Progenitor cell of endocrine pancreas (in vitro differentiated cells): ENCODE measurements at regions not wholly inside any gene's neighbourhood (a gene's known extent, or its start where the extent isn't known, plus 50 kb on each side); places are given as distances from the start of the nearest gene placed in this dataset.

Experiments used
- DNase-seq: peaks from one replicate; pipeline ENCODE4 v3.0.0; 2021; ENCODE audit warnings: low spot score; ENCODE audit not compliant: unreplicated experiment
- H3K27ac Mint-ChIP-seq: 2 replicates; pipeline ENCODE4 v1.8.0; 2021; ENCODE audit warnings: mild to moderate bottlenecking, moderate library complexity, mixed read lengths
- H3K27me3 Mint-ChIP-seq: 2 replicates; pipeline ENCODE4 v1.8.0; 2021; ENCODE audit warnings: mixed read lengths
- H3K36me3 Mint-ChIP-seq: 2 replicates; pipeline ENCODE4 v1.8.0; 2022; ENCODE audit warnings: mixed read lengths; ENCODE audit not compliant: insufficient read depth
- H3K4me1 Mint-ChIP-seq: 2 replicates; pipeline ENCODE4 v1.8.0; 2021; ENCODE audit warnings: low read depth, mixed read lengths
- H3K4me3 Mint-ChIP-seq: 2 replicates; pipeline ENCODE4 v1.8.0; 2021; ENCODE audit warnings: low read depth, mild to moderate bottlenecking, moderate library complexity, mixed read lengths
- H3K9me3 Mint-ChIP-seq: 2 replicates; pipeline ENCODE4 v1.8.0; 2021; ENCODE audit warnings: low read depth, mixed read lengths
- TF ChIP-seq, protein P1 (sequence below): fragments of 200-600 bp; sonication (generic); IDR thresholded peaks from one replicate; pipeline ENCODE4 v1.5.0; 2021; ENCODE audit warnings: antibody characterized with exemption, mild to moderate bottlenecking; ENCODE audit not compliant: unreplicated experiment

- Mint-ChIP-seq H3K27me3 (no peaks in the 10 kb centered on the region), H3K36me3 (no peaks in the 10 kb centered on the region), H3K4me1 (peaks cover 3% of the 10 kb centered on the region), H3K4me3 (no peak overlapping the region), H3K9me3 (no peaks in the 10 kb centered on the region), H3K27ac (no peak overlapping the region)
- TF ChIP-seq, protein P1, sequence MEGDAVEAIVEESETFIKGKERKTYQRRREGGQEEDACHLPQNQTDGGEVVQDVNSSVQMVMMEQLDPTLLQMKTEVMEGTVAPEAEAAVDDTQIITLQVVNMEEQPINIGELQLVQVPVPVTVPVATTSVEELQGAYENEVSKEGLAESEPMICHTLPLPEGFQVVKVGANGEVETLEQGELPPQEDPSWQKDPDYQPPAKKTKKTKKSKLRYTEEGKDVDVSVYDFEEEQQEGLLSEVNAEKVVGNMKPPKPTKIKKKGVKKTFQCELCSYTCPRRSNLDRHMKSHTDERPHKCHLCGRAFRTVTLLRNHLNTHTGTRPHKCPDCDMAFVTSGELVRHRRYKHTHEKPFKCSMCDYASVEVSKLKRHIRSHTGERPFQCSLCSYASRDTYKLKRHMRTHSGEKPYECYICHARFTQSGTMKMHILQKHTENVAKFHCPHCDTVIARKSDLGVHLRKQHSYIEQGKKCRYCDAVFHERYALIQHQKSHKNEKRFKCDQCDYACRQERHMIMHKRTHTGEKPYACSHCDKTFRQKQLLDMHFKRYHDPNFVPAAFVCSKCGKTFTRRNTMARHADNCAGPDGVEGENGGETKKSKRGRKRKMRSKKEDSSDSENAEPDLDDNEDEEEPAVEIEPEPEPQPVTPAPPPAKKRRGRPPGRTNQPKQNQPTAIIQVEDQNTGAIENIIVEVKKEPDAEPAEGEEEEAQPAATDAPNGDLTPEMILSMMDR = no peak
- no peak for DNase-seq
Measured at GRCh38 chr1:168446081-168446480, 97.7 kb downstream of the XCL2 start.

GRCh38 chr1:168443899-168444298 is 99.9 kb downstream of the XCL2 start:
- Mint-ChIP-seq H3K4me1 (peaks cover 3% of the 10 kb centered on the region), H3K27ac (no peak overlapping the region), H3K9me3 (no peaks in the 10 kb centered on the region), H3K27me3 (peaks cover 8% of the 10 kb centered on the region), H3K36me3 (no peaks in the 10 kb centered on the region), H3K4me3 (no peak overlapping the region)
- DNase-seq = no peak
- TF ChIP-seq, protein P1 = no peak

DNA sequence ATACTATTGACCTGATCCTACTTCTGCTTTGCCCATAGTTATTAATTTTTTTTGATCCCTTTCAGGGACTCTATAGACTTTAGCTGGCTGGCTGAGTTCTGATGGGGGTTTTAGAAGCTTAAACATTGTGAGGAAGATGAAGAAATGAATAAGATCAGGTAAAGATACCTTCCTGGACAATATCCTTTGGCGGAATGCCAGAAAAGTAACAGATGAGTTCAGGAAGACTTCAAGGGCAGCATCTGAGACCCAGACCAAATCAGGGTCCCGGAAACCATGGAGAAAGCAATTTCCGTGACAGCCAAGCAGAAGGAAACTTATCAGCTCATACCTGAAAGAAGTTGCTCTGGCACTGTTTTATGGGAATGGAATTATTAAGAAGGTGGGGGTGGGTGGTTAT is 100.4 kb downstream of the XCL2 start:
- Mint-ChIP-seq H3K36me3 (no peaks in the 10 kb centered on the region), H3K4me3 (no peak overlapping the region), H3K9me3 (no peaks in the 10 kb centered on the region), H3K27me3 (peaks cover 11% of the 10 kb centered on the region), H3K4me1 (peaks cover 3% of the 10 kb centered on the region), H3K27ac (no peak overlapping the region)
- no peak for DNase-seq
- TF ChIP-seq, protein P1 = no peak

GRCh38 chr1:168442931-168443330 is 100.9 kb downstream of the XCL2 start:
- no peak for DNase-seq
- Mint-ChIP-seq H3K36me3 (no peaks in the 10 kb centered on the region), H3K4me1 (peaks cover 3% of the 10 kb centered on the region), H3K4me3 (no peak overlapping the region), H3K27ac (no peak overlapping the region), H3K9me3 (no peaks in the 10 kb centered on the region), H3K27me3 (peaks cover 12% of the 10 kb centered on the region)
- TF ChIP-seq, protein P1 = no peak

DNA sequence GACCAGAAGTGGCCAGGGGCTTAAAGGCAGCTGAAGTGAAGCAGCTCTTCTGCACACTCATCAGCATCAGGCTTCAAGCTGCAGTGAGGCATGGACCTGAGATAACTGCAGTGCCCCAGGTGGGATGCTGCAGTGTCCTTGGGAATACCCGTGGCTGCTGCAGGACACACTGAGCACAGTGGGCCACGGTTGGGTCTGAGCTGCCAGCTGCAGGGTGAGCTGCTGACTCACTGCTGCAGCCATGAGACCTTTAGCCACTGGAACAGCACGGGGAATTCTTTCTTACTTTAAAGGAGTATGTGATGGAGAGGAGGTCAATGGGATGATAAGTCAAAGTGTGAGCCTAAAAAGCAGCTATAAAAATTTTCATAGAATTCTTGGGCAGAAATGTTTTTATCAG is 102.1 kb downstream of the XCL2 start:
- no peak for DNase-seq
- TF ChIP-seq, protein P1 = no peak
- Mint-ChIP-seq H3K4me3 (no peak overlapping the region), H3K4me1 (peaks cover 3% of the 10 kb centered on the region), H3K36me3 (no peaks in the 10 kb centered on the region), H3K27ac (no peak overlapping the region), H3K9me3 (no peaks in the 10 kb centered on the region), H3K27me3 (peaks cover 12% of the 10 kb centered on the region)
